OCI-LY1 (cell line): ENCODE measurements at regions not wholly inside any gene's neighbourhood (a gene's known extent, or its start where the extent isn't known, plus 50 kb on each side); places are given as distances from the start of the nearest gene placed in this dataset.

ENCODE experiments used
- EZH2 ChIP-seq: fragments of 200-600 bp; sonication (generic), shearing (Covaris generic); IDR thresholded peaks from 2 replicates; pipeline ENCODE4 v1.8.0; 2017; ENCODE audit warnings: borderline replicate concordance, mixed run types, mild to moderate bottlenecking, antibody characterized with exemption, low read length, moderate library complexity, mixed read lengths
- TF ChIP-seq, protein P1 (sequence below): fragments of 200-600 bp; sonication (generic), shearing (Covaris generic); IDR thresholded peaks from 2 replicates; pipeline ENCODE4 v1.5.1; 2017; ENCODE audit warnings: mild to moderate bottlenecking, antibody characterized with exemption, low read length, moderate library complexity, mixed read lengths

DNA sequence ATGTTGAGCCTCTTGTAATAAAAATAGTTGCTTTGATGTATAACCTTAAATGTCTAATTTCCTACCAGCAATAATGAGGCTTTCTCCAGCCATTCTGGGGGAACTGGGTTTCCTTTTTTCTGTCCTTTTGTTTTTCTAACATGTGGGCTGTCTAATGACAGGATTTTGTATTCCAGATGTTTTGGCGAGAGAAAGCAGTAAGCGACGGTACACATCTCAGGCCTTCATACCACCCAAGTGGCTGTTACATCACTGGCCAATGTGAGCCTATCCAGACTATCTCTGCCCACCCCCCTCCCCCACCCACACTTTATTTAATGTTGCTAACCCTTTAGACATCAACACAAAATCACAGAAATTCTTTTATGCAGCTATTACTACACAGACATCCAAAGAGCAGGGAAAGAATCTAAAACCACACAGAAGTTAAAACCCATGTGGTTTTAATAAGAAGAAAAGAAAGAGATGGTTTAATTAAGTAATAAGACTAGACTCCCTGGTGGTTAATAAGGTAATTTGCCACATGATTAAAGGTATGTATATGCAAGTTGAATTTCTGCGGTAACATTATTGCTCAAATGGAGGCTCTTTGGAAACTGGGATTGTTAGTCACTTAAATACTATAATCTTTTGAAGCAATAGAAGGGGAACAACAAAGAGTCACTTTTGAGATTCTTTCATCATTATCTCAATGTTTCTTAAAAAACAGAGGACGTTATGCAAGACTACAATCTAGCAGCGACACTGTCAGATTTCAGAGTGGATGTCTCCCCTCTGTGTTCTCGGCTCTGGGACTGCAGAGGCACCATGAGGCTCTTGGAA lies 365.1 kb downstream of the ENC1 start:
- TF ChIP-seq, protein P1, sequence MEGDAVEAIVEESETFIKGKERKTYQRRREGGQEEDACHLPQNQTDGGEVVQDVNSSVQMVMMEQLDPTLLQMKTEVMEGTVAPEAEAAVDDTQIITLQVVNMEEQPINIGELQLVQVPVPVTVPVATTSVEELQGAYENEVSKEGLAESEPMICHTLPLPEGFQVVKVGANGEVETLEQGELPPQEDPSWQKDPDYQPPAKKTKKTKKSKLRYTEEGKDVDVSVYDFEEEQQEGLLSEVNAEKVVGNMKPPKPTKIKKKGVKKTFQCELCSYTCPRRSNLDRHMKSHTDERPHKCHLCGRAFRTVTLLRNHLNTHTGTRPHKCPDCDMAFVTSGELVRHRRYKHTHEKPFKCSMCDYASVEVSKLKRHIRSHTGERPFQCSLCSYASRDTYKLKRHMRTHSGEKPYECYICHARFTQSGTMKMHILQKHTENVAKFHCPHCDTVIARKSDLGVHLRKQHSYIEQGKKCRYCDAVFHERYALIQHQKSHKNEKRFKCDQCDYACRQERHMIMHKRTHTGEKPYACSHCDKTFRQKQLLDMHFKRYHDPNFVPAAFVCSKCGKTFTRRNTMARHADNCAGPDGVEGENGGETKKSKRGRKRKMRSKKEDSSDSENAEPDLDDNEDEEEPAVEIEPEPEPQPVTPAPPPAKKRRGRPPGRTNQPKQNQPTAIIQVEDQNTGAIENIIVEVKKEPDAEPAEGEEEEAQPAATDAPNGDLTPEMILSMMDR, result no peak
- TF ChIP-seq EZH2, result no peak
